Heart left ventricle (tissue), 13 donors: ENCODE measurements at regions not wholly inside any gene's neighbourhood (a gene's known extent, or its start where the extent isn't known, plus 50 kb on each side); places are given as distances from the start of the nearest gene placed in this dataset.

Source experiments
- CTCF ChIP-seq, 12 donors: fragments of 200-600 bp; sonication (generic) in 4 of 12; IDR thresholded peaks; one replicate each; pipeline versions ENCODE4 v1.5.0 to v1.8.0; 2018 to 2022; ENCODE audit warnings: antibody characterized with exemption in 12 of 12, mild to moderate bottlenecking in 5 of 12
- POLR2A ChIP-seq, 2 donors: fragments of 450-650 bp; IDR thresholded peaks; one replicate each; pipeline ENCODE4 v1.6.1; 2017; ENCODE audit warnings: antibody characterized with exemption in 2 of 2, mild to moderate bottlenecking in 2 of 2, moderate library complexity in 2 of 2
- donor health status: ischemic (EF 13 %, LVEDD 7.1; RV severe dilation, severe dysfunction).
- donor health status: DM: no; HTN: yes; CAD: no.
- donor health status: DM: no; HTN: no; CAD: no.
- donor health status: ischemic (EF 25% LVEDD 6.9; RV normal size, moderate dysfunction).
- donor health status: ischemic (EF 25% LVEDD 5.7; RV mildly dilated, moderate dysfunction).
- donor health status: ischemic (EF 35%, LVEDD 5.7; RV mildly dilated, moderate dysfunction).
- donor health status: nonischemic (EF 11% LVEDD 7.7; RV severe dilation, severe dysfunction).
- donor health status: DM: yes; HTN: yes; CAD: no.
- donor health status: PGD.
- donor health status: ischemic (EF 29% LVEDD 5.4; RV normal size, mild dysfunction).
- donor health status: nonischemic (EF 23%, LVEDD 6.1; RV moderate dilation, normal function).

- TF ChIP-seq CTCF (IDR thresholded peaks at IDR 0.05): no peak
- no peak for TF ChIP-seq POLR2A (IDR thresholded peaks at IDR 0.05)
These were observed 68.8 kb upstream of the STX18 start for GRCh38 chr4:4610672-4611071.
